Keratinocyte (primary cell): ENCODE measurements at regions not wholly inside any gene's neighbourhood (a gene's known extent, or its start where the extent isn't known, plus 50 kb on each side); places are given as distances from the start of the nearest gene placed in this dataset.

ENCODE experiments used
- EZH2 ChIP-seq: IDR thresholded peaks from one replicate; pipeline ENCODE4 v1.6.1; 2012; ENCODE audit warnings: inconsistent platforms, mild to moderate bottlenecking, low read length, moderate library complexity
- TF ChIP-seq, protein P1 (sequence below), 3 experiments: IDR thresholded peaks in 1 of 3; conservative IDR thresholded peaks in 1 of 3; optimal IDR thresholded peaks in 1 of 3; 2 replicates in 2 of 3; 3 replicates in 1 of 3; pipeline versions ENCODE3 to v1.5.1; 2011; ENCODE audit warnings: low read length in 3 of 3, mild to moderate bottlenecking in 3 of 3, moderate library complexity in 2 of 3, control low read depth in 1 of 3, inconsistent platforms in 1 of 3; ENCODE audit not compliant: insufficient read depth in 2 of 3; ENCODE audit errors: extremely low read depth in 1 of 3

DNA sequence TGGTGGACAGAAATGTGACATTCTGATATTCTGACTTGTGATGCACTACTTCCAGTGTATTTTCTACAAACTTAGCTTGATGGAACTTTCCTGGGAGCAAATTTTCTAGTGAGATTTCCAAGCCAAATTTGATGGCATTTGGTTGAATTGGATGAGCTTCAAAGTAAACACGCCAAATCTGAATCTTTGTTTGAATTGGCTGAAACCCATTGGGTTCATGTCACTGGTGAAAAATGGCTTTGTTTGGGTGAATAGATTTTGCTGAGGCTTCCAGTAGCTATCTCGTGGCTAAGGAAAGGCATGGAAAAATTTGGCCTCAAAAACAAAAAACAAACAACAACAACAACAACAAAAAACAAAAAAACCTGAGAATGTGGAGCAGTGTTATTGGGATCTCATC lies 271.1 kb upstream of the RPS23 start:
- TF ChIP-seq, protein P1, sequence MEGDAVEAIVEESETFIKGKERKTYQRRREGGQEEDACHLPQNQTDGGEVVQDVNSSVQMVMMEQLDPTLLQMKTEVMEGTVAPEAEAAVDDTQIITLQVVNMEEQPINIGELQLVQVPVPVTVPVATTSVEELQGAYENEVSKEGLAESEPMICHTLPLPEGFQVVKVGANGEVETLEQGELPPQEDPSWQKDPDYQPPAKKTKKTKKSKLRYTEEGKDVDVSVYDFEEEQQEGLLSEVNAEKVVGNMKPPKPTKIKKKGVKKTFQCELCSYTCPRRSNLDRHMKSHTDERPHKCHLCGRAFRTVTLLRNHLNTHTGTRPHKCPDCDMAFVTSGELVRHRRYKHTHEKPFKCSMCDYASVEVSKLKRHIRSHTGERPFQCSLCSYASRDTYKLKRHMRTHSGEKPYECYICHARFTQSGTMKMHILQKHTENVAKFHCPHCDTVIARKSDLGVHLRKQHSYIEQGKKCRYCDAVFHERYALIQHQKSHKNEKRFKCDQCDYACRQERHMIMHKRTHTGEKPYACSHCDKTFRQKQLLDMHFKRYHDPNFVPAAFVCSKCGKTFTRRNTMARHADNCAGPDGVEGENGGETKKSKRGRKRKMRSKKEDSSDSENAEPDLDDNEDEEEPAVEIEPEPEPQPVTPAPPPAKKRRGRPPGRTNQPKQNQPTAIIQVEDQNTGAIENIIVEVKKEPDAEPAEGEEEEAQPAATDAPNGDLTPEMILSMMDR (optimal IDR thresholded peaks at IDR 0.05 in 1 of 3, IDR thresholded peaks at IDR 0.05 in 1 of 3, conservative IDR thresholded peaks at IDR 0.05 in 1 of 3; ENCODE audit: extremely low read depth in 1 of 3, insufficient read depth in 2 of 3, low read length in 3 of 3): no peak
- TF ChIP-seq EZH2: no peak
